Effector CD8-positive, alpha-beta T cell (primary cell): ENCODE measurements at regions not wholly inside any gene's neighbourhood (a gene's known extent, or its start where the extent isn't known, plus 50 kb on each side); places are given as distances from the start of the nearest gene placed in this dataset.

Experiments used
- DNase-seq: peaks from one replicate; lab custom pipeline; 2025; lab: John Stamatoyannopoulos, UW

DNA sequence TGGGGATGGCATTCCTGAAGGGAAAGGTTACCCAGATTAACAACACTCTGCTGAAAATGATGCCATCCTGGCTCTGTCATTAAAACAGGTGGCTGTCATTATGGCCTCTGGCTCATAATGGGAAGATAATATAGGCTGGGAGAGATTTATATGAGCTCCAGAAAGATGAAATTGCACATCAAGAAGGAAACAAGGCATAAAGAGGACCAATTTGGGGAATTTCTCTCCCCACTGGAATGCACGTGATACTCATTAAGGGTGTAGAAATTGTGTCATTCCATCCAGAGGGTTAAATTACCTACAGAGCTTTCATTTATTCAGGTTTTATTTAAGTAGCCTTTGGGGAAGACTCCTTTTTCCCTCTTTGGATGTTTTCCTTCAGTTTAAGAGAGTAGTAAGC lies 71.6 kb upstream of the CELF2 start:
- DNase-seq = no peak

DNA sequence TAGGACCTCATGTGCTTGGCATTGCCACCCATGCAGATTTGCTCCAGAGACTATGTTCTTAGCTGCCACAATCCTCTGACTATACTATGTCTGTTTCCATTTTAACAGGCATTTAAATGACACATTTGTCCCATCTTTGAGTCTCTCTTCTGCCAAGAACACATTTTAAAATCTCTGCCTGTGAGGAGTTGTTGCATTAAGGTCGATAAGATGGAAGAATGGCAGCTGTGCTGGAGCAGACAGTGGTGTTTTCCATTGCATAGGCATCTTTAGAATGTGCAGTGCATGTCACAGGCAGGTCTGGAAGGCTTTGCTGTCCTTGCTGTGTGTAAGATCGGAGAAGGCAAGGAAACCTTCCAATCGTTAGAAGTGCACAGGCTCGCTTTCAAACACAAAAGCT lies 70.9 kb upstream of the CELF2 start:
- DNase-seq = no peak

DNA sequence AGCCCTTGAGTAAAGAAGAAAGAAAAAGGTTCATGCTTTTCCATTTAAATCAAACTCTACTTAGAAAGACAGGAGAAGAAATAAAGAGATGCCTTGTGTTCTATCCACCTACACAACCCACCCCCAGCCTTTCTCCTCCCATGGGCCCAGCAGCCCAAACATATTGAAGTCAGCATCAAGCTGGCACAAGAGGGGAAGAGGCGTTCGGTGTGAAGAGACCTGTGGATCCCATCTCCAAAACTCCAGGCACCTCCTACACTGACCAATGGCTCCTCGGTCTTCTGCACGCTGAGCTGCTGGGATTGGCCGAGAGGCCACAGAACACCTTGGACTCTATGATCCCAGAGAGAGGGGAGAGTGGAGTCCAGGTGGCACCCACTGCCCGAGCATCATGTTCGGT lies 66.0 kb upstream of the CELF2 start:
- DNase-seq = no peak

DNA sequence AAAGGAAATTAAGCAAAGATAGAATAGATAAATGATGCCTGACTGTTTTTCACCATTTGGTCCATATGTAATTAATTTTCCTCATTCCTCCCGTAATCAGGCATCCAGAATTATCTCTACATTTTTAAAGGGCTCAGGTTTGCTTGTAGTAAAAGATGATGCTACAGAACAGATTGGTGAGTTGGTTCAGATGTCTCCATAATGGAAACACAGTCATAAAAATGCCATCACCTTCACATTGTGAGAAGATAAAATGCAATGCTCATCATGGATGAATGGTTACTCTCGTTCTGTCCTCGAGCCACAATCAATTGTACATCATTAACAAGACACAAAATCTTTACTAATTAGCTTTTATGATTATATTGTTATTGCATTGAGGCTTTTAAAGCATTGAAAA lies 64.9 kb upstream of the CELF2 start:
- no peak for DNase-seq

DNA sequence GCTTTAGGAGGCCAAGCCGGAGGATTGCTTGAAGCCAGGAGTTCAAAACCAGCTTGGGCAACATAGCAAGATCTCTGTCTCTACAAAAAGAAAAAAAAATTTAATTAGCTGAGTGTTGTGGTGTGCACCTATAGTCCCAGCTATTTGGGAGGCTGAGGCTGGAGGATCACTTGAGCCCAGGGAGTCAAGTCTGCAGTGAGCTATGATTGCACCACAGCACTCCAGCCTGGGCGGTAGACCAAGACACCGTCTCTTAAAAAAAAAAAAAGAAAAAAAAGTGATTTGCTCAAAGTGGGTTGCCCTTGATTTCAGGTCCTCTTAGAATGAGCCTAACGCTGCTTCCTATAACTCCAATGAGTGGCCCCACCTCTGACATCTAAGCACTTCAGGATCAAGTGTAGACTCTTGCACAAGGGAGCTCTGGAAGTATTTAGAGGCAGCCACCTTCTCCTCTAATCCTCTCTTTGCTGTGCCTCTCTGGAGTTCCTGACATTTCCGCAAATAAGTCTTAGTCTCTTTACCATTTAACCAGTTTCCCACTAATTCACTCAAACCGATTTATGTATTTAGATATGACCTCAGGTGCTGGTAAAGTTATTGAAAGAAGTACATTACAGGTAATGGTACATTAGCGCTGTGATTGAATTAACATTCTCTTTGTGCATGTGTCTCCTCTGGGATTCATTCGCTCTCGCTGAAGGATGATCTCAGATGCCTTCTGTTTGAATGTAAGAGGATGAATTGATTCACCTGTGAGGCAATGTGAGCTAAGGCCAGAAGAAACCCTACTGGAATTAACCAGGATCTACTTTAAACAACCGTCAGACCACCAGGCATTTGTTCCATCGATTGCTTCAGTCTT lies 60.8 kb upstream of the CELF2 start:
- DNase-seq = no peak

DNA sequence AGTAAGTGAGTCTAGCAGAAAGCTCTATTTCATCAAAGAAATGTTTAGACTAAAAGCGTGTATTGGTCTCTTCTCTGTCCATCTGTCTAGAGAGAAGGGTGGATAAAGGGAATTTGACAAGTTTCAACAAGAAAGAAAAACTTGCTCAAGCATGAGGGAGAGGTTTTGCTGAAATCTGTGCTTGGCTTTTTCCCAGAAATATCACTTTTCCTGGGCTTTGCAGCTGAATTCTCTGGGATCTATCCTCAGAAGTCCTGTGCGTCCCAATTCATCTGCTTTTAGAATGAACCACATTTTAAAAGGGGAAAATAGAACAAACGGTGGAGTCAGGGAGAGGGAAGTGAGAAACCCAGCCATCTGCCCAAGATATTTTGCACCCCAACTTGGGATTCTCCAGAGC lies 59.6 kb upstream of the CELF2 start:
- DNase-seq = no peak

DNA sequence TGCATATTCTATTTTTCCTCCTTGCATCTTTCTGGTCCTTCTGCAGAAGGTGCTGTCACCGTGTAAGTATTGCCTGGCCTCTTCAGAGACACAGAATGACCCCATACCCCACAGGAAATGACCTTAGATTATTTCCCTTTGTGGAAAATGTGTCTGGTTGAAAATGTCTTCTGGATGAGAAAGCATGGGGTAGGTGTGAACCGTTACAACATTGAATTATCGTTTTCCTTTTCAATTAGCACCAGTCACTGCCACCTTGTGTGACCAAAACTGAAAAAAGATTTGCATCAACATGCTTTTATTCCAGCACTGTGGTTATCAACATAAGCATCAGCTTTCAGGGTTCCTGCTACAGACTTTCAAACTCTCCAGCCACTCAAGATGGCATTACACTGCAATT lies 58.0 kb upstream of the CELF2 start:
- no peak for DNase-seq

DNA sequence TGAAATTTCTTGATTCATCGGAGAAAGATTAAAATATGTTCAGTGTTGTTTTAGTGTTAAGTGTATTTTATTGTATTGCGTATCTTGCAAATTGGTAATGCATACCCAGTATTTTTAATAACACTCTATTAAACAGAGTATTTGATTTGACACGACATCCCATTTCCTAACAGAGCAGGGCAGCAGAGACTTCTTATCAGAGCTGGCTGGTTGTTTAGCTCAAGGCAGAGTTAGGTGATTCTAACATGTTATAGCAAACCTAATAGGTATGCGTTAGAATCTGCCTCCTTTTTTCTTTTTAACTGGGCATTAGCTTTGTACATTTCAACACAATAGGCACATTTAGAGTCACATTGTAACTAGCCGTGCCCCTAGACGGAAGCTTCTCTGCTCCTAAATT lies 57.1 kb upstream of the CELF2 start:
- DNase-seq = no peak

DNA sequence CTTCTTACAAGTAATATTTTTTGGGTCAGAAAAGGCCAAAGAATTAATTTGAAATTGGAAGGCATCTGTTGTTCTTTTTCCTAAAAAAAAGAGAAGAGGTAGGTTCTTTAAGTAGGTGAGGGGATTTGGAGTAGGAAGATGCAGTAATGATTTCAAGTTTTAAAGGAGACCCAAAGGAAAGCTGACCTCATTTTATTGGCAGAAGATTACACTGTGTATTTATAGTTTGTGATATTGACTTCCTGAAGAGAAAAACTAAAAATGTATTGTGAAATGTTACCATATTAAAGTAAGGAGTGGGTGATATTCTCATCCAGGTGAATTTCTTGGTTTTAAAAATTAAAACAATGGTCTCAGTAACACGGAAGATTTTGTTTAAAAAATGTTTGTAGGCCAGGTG lies 56.6 kb upstream of the CELF2 start:
- DNase-seq = no peak

DNA sequence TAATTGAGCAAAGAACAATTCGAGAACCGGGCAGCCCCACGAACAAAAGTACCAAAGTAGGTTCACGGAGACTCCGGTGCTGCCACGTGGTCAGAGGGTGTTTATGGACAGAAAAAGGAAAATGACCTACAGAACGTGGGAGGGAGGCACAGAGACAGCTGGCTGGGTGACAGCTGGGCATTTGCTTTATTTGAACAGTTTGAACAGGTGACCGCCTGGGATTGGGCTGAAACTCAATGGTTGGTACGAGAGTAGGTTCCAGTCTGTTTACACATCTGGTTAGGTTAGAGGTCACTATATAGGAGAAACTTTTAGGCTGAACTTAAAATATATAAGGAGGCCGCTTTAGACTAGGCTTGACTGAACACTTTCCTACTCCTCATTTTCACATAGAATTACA lies 50.6 kb upstream of the CELF2 start:
- DNase-seq = no peak

DNA sequence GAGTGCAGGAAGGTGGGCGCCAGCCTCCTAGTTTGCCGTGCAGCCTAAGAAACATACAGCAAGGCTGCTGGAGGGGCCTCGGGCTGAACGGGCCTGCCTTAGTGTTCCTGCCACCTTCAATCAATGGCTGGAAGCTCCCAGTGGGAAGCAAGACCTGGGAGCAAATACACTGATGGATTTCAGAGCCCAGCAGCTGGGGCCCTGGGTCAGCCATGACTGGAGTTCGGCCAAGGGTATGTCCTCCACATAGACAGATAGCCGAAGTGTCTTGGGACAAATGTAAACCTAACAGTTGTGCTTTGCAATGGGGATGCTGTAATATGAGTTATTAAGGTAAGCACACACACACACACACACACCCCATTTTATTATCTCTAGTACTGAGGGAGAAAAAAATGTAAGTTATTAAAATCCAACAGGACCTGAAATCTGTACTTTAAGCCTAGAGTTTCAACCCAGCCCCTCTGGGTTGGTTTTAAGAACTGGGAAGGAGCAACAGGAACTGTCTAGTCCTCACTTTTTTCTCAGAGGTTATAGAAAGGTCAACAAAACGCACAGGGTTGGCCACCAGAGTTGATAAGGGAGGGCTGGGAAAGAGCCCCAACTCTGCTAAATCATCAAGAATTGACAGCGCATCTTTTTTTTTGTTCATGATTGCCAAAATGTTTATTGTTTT lies 50.0 kb upstream of the CELF2 start:
- no peak for DNase-seq
